Suprapubic skin (tissue), 4 donors: ENCODE measurements at regions not wholly inside any gene's neighbourhood (a gene's known extent, or its start where the extent isn't known, plus 50 kb on each side); places are given as distances from the start of the nearest gene placed in this dataset.

Experiments used
- EP300 ChIP-seq: sonication (generic); formaldehyde crosslinking; IDR thresholded peaks from one replicate; pipeline ENCODE4 v1.6.1; 2017; ENCODE audit warnings: antibody characterized with exemption
- POLR2A ChIP-seq, 2 donors: fragments of 450-650 bp; IDR thresholded peaks; one replicate each; pipeline ENCODE4 v1.6.1; 2017; ENCODE audit warnings: antibody characterized with exemption in 2 of 2, mild to moderate bottlenecking in 2 of 2, moderate library complexity in 2 of 2
- POLR2AphosphoS5 ChIP-seq, 3 donors: sonication (generic); formaldehyde crosslinking; IDR thresholded peaks; one replicate each; pipeline ENCODE4 v1.6.1; 2017; ENCODE audit warnings: antibody characterized with exemption in 3 of 3
- TF ChIP-seq, protein P1 (sequence below), 2 donors: fragments of 200-600 bp in 1 of 2; fragments of 450-650 bp in 1 of 2; sonication (generic) in 1 of 2; IDR thresholded peaks; one replicate each; pipeline ENCODE4 v1.5.1; 2016 to 2019; ENCODE audit warnings: antibody characterized with exemption in 2 of 2, mild to moderate bottlenecking in 1 of 2, moderate library complexity in 1 of 2

DNA sequence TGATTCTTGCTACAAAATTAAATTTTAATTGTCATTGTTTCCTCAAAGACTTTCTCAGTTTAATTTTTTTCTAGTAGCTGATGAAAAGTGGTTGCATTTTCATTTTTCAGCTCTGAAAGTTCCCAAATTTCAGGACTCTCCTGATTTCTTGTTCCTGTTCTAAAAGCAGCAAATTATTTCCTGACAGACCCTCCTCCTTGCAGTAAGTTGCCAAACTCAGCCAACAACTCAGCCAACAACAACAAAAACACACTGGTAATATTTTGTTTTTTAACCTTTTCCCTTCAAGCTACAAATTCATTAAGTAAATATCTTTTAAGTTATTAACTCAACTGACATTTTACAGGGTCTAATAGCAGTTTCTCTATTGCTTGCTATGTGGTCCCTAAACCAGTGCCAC, 487.8 kb upstream of the NUDT12 start:
- TF ChIP-seq, protein P1, sequence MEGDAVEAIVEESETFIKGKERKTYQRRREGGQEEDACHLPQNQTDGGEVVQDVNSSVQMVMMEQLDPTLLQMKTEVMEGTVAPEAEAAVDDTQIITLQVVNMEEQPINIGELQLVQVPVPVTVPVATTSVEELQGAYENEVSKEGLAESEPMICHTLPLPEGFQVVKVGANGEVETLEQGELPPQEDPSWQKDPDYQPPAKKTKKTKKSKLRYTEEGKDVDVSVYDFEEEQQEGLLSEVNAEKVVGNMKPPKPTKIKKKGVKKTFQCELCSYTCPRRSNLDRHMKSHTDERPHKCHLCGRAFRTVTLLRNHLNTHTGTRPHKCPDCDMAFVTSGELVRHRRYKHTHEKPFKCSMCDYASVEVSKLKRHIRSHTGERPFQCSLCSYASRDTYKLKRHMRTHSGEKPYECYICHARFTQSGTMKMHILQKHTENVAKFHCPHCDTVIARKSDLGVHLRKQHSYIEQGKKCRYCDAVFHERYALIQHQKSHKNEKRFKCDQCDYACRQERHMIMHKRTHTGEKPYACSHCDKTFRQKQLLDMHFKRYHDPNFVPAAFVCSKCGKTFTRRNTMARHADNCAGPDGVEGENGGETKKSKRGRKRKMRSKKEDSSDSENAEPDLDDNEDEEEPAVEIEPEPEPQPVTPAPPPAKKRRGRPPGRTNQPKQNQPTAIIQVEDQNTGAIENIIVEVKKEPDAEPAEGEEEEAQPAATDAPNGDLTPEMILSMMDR (IDR thresholded peaks at IDR 0.05) = no peak
- TF ChIP-seq EP300 = no peak
- no peak for TF ChIP-seq POLR2A (IDR thresholded peaks at IDR 0.05)
- TF ChIP-seq POLR2AphosphoS5 (IDR thresholded peaks at IDR 0.05) = no peak
